IPS-18c (cell line): ENCODE measurements at regions not wholly inside any gene's neighbourhood (a gene's known extent, or its start where the extent isn't known, plus 50 kb on each side); places are given as distances from the start of the nearest gene placed in this dataset.
"Not testable (repeated sequence)": the region's sequence is repeated elsewhere in the genome, so short reads cannot be mapped to it uniquely, and the experiment has no call there.

ENCODE experiments used
- H3K4me3 ChIP-seq: 2 replicates; pipeline ENCODE4 v1.7.0; 2013; ENCODE audit warnings: low read depth, mild to moderate bottlenecking, low read length, moderate library complexity; ENCODE audit not compliant: insufficient read depth
- H3K9me3 ChIP-seq: one replicate; pipeline ENCODE4 v1.6.1; 2013; ENCODE audit warnings: mild to moderate bottlenecking, low read length, moderate library complexity; ENCODE audit not compliant: control insufficient read depth, insufficient read depth

- H3K9me3 ChIP-seq, result no peaks in the 10 kb centered on the region
- H3K4me3 ChIP-seq, result no peak overlapping the region
Measured at GRCh38 chr6:27174958-27175357, 72.5 kb upstream of the PRSS16 start.

DNA sequence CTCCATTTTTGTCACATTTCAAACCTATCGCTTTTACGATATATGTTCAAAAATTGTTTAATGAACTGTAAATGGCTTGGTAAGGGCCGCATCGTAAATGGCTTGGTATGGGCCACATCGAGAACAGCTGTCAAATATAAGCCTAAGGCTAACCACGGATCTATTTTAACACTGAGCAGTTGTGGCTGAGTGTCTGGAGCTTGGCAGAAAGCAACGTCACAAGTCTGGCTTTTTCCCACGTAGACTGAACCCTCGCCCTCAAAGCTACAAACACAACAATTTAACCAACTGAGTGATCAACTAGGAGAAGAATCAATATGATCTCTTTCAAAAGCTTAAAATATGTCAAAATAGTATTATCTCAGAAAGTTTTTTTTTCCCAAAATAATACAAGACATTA is 71.4 kb upstream of the PRSS16 start:
- H3K4me3 ChIP-seq, result peak overlapping the region; percentile 96; the same call in 1 of the 2 replicates
- H3K9me3 ChIP-seq, result no peaks in the 10 kb centered on the region

- peak overlapping the region; percentile 96 for H3K4me3 ChIP-seq
- no peaks in the 10 kb centered on the region for H3K9me3 ChIP-seq
Measured at GRCh38 chr6:27176523-27177484, 70.7 kb upstream of the PRSS16 start.

DNA sequence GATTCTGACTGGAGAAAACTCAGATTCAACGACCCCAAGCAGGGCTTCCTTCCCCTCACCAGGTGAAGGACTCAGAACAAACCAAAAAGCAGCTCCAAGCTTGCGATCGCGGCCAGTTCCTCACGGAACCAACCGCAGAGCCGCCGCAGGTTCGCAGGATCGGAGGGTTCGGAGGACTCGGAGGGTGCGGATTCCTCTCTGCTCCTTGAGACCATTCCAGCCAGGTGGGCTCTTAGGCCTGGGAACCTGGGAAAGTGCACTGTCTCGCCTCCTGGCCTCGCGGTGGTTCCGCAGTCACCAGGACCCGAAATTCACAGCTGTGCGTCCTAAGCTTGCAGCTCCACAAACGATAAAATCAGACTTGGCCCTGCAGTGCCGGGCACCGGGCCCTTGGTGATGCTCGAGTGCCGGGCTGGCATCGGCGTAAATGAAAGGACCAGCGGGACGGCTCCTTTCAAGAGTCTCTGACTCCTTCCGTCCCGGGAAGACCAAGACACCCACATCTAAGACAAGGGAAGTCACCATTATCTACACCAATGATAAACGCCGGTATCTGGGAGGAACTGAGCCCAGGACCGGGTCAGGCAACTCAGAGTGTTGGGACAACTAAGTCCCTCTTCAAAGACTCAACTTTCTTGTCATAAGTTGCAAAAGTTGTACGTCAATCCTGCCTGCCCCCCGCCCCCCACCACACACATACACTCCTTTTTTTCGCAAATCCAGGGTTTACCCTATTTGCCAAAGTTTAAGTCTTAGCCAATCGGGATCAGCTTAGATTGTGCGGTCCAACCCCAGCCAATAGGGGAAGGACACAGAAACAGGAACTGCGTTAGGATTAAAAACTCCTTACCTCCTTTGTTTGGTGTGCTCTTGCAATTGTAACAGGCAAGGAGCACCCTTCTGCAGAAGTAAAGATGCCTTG is 69.8 kb upstream of the PRSS16 start:
- Histone ChIP-seq H3K9me3 (no peaks in the 10 kb centered on the region), H3K4me3 (peak overlapping the region; percentile 96)

DNA sequence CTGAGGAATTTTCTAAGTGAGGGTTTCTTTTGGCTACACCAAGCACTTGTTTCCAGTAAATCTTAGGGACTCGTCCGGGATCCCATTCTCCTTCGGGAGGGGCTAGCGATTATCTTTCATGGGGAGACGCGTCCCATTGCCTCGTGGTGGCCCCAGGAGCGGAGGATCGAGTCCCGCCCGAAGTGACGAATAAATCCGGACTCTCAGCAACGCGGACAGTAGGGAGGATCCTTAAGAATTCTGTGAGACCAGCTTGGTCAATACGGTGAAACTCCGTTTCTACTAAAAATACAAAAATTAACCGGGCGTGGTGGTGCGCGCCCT is 69.1 kb upstream of the PRSS16 start:
- Histone ChIP-seq H3K4me3 (peak overlapping the region; percentile 96), H3K9me3 (no peaks in the 10 kb centered on the region)

DNA sequence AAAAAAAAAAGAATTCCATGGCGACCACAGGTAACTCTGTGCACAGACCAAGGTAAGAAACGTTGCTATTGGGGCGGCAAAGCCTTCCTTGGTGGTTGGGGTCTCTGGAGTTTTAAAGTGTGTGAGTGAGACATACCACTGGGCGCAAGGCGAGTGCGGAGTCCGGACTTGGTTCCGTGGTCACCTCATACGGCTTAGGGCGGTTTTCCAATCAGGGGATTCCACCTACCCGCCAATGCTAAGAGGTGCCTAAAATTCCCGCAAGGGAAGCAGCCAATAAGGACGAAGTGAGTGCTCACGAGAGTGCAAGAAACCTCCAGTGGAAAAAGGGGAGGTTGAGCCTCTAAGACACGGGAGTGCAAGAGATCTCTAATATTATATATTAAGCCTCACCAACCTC is 68.6 kb upstream of the PRSS16 start:
- Histone ChIP-seq H3K4me3 (peak overlapping the region; percentile 96), H3K9me3 (no peaks in the 10 kb centered on the region)

DNA sequence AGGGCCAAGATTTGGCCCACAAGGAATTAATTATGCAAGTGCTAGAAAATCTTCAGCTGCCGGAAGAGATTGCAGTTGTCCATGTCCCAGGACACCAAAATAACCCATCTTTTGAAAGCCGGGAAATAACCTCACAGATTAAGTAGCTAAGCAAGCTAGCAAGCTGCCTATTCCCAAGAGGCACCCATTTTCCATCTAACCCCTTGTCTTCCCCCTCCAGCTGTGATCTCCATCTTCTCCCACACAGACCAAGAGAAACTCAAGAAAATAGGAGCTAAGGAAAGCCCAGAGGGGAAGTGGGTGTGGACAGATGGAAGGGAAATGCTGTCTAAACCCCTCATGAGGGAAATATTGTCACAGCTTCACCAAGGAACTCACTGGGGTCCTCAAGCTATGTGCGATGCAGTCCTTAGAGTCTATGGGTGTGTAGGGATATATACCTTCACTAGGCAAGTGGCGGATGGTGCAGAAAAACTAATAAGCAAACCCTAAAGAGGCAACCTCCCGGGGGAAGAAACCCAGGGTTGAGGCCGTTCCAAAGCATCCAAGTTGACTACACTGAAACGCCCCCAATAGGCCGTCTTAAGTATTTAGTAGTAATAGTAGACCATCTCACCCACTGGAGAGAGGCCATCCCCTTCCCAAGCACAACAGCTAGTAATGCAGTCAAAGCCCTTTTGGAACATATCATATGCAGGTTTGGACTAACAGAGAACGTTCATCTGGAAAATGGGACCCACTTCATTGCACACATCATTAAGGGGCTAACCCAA is 64.3 kb upstream of the PRSS16 start:
- no peaks in the 10 kb centered on the region for H3K9me3 ChIP-seq

GRCh38 chr6:27187231-27188060 is 60.1 kb upstream of the PRSS16 start:
- Histone ChIP-seq H3K4me3 (peak overlapping the region; percentile 70; the same call in 1 of the 2 replicates), H3K9me3 (no peaks in the 10 kb centered on the region)

More for the DNA sequence above, 64.3 kb upstream of the PRSS16 start:
- no peak overlapping the region for H3K4me3 ChIP-seq

DNA sequence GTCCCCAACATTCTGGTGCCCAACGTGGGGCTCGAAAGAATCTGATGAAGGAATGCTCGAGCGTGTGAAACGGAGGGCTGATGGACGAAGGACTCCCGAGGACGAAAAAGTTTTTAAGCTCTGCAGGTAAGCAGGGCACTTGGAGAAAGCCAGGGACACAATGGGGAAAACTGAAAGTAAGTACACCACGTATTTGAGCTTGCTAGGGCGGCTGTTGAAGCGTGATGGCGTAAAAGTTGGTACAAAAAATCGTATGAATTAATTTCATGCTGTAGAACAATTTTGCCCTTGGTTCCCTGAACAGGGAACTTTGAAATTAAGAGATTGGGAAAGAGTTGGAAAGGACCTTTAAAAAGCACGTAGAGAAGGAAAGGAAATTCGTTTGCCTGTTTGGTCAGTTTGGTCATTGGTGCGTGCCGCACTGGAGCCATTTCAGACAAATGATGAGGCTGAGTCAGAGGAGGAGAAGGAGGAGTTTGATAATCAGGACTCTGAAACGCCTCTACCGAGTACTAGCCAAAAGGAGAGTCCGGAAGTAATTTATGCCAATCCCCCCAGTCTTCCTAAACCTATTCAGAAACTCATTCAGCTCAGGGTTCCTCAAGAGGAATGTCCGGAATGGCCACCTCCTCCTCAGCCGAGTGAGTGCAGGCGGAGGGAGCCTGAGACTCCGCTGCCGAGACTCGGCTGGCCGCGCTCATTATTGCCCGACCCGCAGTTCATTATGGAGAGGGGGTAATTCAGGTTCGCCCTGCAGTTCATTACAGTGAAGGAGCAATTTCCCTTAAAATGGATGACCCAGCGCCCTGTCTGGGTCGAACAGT is 59.2 kb upstream of the PRSS16 start:
- Histone ChIP-seq H3K9me3 (no peaks in the 10 kb centered on the region), H3K4me3 (peak overlapping the region; percentile 70)

DNA sequence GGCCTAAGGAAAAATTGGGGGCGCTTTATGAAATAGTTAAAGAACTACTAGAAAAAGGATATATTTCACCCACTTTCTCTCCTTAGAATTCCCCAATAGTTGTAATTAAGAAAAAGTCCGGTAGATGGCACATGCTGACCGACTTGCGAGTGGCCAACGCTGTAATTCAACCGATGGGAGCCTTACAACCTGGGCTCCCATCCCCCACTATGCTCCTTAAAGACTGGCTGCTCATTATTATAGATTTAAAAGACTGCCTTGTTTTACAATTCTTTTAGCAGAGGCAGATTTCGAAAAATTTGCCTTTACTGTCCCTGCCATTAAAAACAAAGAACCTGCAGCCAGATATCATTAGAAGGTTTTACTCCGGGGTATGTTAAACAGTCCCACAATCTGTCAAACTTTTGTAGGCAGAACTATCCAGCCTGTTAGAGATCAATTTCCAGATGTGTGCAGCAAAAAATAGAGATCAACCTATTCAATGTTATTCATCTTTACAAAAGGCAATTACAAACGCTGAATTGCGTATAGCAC is 58.5 kb upstream of the PRSS16 start:
- Histone ChIP-seq H3K4me3 (peak overlapping the region; percentile 70), H3K9me3 (no peaks in the 10 kb centered on the region)

DNA sequence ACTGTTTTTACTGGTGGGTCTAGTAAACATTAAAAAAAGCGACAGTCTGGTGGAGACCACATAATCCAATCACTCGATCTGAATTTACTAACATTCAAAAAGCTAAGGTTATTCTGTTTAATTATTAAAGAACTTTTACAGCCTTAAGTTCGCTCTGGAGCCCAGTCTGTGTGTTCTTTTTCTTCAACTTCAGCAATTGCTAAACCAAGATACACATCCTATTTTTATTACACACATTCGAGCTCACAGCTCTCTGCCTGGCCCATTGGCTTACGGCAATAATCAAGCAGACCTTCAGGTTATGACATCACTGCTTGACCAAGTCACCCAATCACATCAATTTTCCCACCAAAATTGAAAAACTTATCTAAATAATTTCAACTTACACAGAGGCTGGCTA is 57.4 kb upstream of the PRSS16 start:
- H3K9me3 ChIP-seq, result no peaks in the 10 kb centered on the region
- H3K4me3 ChIP-seq, result no peak overlapping the region

- H3K9me3 ChIP-seq, H3K4me3 ChIP-seq: not testable (repeated sequence)
Measured at GRCh38 chr6:27194453-27194852, 53.0 kb upstream of the PRSS16 start.

- H3K4me3 ChIP-seq, H3K9me3 ChIP-seq: not testable (repeated sequence)
Measured at GRCh38 chr6:27195547-27195946, 52.0 kb upstream of the PRSS16 start.
